ENCODE measurements at regions not wholly inside any gene's neighbourhood (a gene's known extent, or its start where the extent isn't known, plus 50 kb on each side); places are given as distances from the start of the nearest gene placed in this dataset.
A peak's percentile ranks its signal among the peaks of the same experiment; 100 is the strongest.

DNA sequence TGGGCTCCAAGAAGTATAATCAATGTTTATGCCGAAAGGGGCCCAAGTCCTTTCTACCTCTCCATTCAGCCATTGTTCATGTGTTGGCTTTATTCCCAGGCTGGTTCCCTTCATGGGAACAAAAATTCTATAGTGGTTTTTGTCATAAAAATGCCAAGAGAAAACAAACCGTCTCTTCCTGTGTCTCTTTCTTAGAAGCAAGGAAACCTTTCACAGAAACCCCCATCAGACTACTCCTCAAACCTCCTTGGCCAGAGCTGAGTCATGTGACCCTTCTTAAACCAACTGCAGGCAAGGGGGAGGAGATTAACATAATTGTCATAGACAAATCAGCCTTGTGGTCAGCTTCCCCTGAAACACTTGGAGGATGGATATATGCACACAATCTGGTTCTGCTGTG lies 75.1 kb upstream of the TANK start:
- peaks cover 0 to 4% (median 0%) of the 10 kb centered on the region in 7 donors for H3K9me3 Mint-ChIP-seq
- H3K27ac Mint-ChIP-seq: peak overlapping the region in 1 of 7 donors; percentile 40
- no CpG with 5 or more reads among the region's 2 CpGs for WGBS (ENCODE audit: insufficient coverage)
- no peak for DNase-seq
- H3K27ac ChIP-seq (ENCODE audit: low read depth in 1 of 2, low read length in 2 of 2): no peak overlapping the region
- no peak overlapping the region for H3K4me3 Mint-ChIP-seq
- H3K9me3 ChIP-seq (replicated peaks in 1 of 2; ENCODE audit: control insufficient read depth in 1 of 2, insufficient read depth in 1 of 2, low read length in 2 of 2): no peaks in the 10 kb centered on the region
- no peak overlapping the region for H3K4me2 ChIP-seq (replicated peaks; ENCODE audit: extremely low read depth, low read length, poor library complexity, severe bottlenecking)
- no peaks in the 10 kb centered on the region for H3K36me3 Mint-ChIP-seq
- H3K79me2 ChIP-seq (ENCODE audit: insufficient read depth, low read length): no peaks in the 10 kb centered on the region
- no peak overlapping the region for H3K4me3 ChIP-seq (replicated peaks in 1 of 3; ENCODE audit: low read depth in 2 of 3, low read length in 3 of 3)
- H3K27me3 ChIP-seq (ENCODE audit: control insufficient read depth in 2 of 2, insufficient read depth in 2 of 2, low read length in 2 of 2): no peaks in the 10 kb centered on the region
- peaks cover 0 to 2% (median 1%) of the 10 kb centered on the region in 3 donors for H3K27me3 Mint-ChIP-seq (ENCODE audit: low read depth in 3 of 3)
- no peaks in the 10 kb centered on the region for H3K36me3 ChIP-seq (replicated peaks in 1 of 2; ENCODE audit: control insufficient read depth in 1 of 2, insufficient read depth in 2 of 2, low read length in 2 of 2)
- H3K9ac ChIP-seq (ENCODE audit: insufficient read depth, low read length, poor library complexity, severe bottlenecking): no peak overlapping the region
- no peak overlapping the region for H2AFZ ChIP-seq (ENCODE audit: insufficient read depth, low read depth, low read length, poor library complexity, severe bottlenecking)
- peaks cover 7% of the 10 kb centered on the region for H3K4me1 Mint-ChIP-seq
- intact Hi-C loops (cut with micrococcal nuclease): no loop called here
- TF ChIP-seq, protein P1, sequence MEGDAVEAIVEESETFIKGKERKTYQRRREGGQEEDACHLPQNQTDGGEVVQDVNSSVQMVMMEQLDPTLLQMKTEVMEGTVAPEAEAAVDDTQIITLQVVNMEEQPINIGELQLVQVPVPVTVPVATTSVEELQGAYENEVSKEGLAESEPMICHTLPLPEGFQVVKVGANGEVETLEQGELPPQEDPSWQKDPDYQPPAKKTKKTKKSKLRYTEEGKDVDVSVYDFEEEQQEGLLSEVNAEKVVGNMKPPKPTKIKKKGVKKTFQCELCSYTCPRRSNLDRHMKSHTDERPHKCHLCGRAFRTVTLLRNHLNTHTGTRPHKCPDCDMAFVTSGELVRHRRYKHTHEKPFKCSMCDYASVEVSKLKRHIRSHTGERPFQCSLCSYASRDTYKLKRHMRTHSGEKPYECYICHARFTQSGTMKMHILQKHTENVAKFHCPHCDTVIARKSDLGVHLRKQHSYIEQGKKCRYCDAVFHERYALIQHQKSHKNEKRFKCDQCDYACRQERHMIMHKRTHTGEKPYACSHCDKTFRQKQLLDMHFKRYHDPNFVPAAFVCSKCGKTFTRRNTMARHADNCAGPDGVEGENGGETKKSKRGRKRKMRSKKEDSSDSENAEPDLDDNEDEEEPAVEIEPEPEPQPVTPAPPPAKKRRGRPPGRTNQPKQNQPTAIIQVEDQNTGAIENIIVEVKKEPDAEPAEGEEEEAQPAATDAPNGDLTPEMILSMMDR (IDR thresholded peaks at IDR 0.05): no peak
- peaks cover under 1 to 2% of the 10 kb centered on the region in 2 donors for H3K4me1 ChIP-seq (ENCODE audit: control insufficient read depth in 1 of 2, insufficient read depth in 2 of 2, low read length in 2 of 2)
- no peaks in the 10 kb centered on the region for H4K20me1 ChIP-seq (ENCODE audit: insufficient read depth, low read length)

GRCh38 chr2:161088658-161089350 lies 71.4 kb upstream of the TANK start:
- TF ChIP-seq, protein P1 (IDR thresholded peaks at IDR 0.05): no peak
- Mint-ChIP-seq H3K4me3 (no peak overlapping the region), H3K27me3 (ENCODE audit: low read depth in 3 of 3) (peaks cover 0 to 2% (median 1%) of the 10 kb centered on the region in 3 donors), H3K9me3 (peaks cover 0 to 4% (median 0%) of the 10 kb centered on the region in 7 donors), H3K4me1 (peaks cover 16% of the 10 kb centered on the region), H3K36me3 (no peaks in the 10 kb centered on the region), H3K27ac (peak overlapping the region in 1 of 7 donors; percentile 18)
- intact Hi-C loops (cut with micrococcal nuclease): no loop called here
- Histone ChIP-seq H3K27ac (ENCODE audit: low read depth in 1 of 2, low read length in 2 of 2) (no peak overlapping the region), H3K27me3 (ENCODE audit: control insufficient read depth in 2 of 2, insufficient read depth in 2 of 2, low read length in 2 of 2) (no peaks in the 10 kb centered on the region), H3K4me1 (ENCODE audit: control insufficient read depth in 1 of 2, insufficient read depth in 2 of 2, low read length in 2 of 2) (peaks cover 9 to 11% of the 10 kb centered on the region in 2 donors), H3K9me3 (replicated peaks in 1 of 2; ENCODE audit: control insufficient read depth in 1 of 2, insufficient read depth in 1 of 2, low read length in 2 of 2) (no peaks in the 10 kb centered on the region), H3K79me2 (ENCODE audit: insufficient read depth, low read length) (no peaks in the 10 kb centered on the region), H2AFZ (ENCODE audit: insufficient read depth, low read depth, low read length, poor library complexity, severe bottlenecking) (no peak overlapping the region), H4K20me1 (ENCODE audit: insufficient read depth, low read length) (no peaks in the 10 kb centered on the region), H3K9ac (ENCODE audit: insufficient read depth, low read length, poor library complexity, severe bottlenecking) (no peak overlapping the region), H3K36me3 (replicated peaks in 1 of 2; ENCODE audit: control insufficient read depth in 1 of 2, insufficient read depth in 2 of 2, low read length in 2 of 2) (no peaks in the 10 kb centered on the region), H3K4me3 (replicated peaks in 1 of 3; ENCODE audit: low read depth in 2 of 3, low read length in 3 of 3) (no peak overlapping the region), H3K4me2 (replicated peaks; ENCODE audit: extremely low read depth, low read length, poor library complexity, severe bottlenecking) (no peak overlapping the region)
- WGBS (ENCODE audit: insufficient coverage): 100% methylated on average over 1 of the region's 4 CpGs
- DNase-seq: no peak

All from CD14-positive monocyte (primary cell).